ENCODE measurements at regions not wholly inside any gene's neighbourhood (a gene's known extent, or its start where the extent isn't known, plus 50 kb on each side); places are given as distances from the start of the nearest gene placed in this dataset.

- Histone ChIP-seq H3K4me3 (ENCODE audit: low read depth, low read length, poor library complexity, severe bottlenecking) (no peak overlapping the region), H3K9me3 (ENCODE audit: low read depth, low read length, poor library complexity, severe bottlenecking) (no peaks in the 10 kb centered on the region), H3K36me3 (ENCODE audit: insufficient read depth, low read length, poor library complexity, severe bottlenecking) (no peaks in the 10 kb centered on the region), H3K27me3 (replicated peaks; ENCODE audit: insufficient read depth, low read depth, low read length, poor library complexity) (no peaks in the 10 kb centered on the region), H3K4me1 (ENCODE audit: insufficient read depth, low read length, poor library complexity, severe bottlenecking) (no peaks in the 10 kb centered on the region), H3K27ac (ENCODE audit: low read depth, low read length, poor library complexity, severe bottlenecking) (no peak overlapping the region)
- ChIA-PET CTCF (no interaction called here), POLR2A (ENCODE audit: low non-redundant PET) (no interaction called here)
- no peak for TF ChIP-seq EZH2 (IDR thresholded peaks at IDR 0.05; ENCODE audit: borderline replicate concordance, low read depth, low read length, poor library complexity, severe bottlenecking)
- no peak for TF ChIP-seq CTCF (conservative IDR thresholded peaks at IDR 0.05; ENCODE audit: low read depth, low read length)
- intact Hi-C loops (cut with micrococcal nuclease; ENCODE audit: unreplicated experiment) = no loop called here
- DNase-seq (ENCODE audit: low spot score) = no peak
- BruUV-seq (replicated peaks) = no TSS peak
Measured at GRCh38 chr18:30639361-30639760, 403.2 kb downstream of the DSC3 start.

- no peak for DNase-seq (ENCODE audit: low spot score)
- Histone ChIP-seq H3K4me1 (ENCODE audit: insufficient read depth, low read length, poor library complexity, severe bottlenecking) (no peaks in the 10 kb centered on the region), H3K9me3 (ENCODE audit: low read depth, low read length, poor library complexity, severe bottlenecking) (peaks cover 6% of the 10 kb centered on the region), H3K4me3 (ENCODE audit: low read depth, low read length, poor library complexity, severe bottlenecking) (no peak overlapping the region), H3K27ac (ENCODE audit: low read depth, low read length, poor library complexity, severe bottlenecking) (no peak overlapping the region), H3K27me3 (replicated peaks; ENCODE audit: insufficient read depth, low read depth, low read length, poor library complexity) (no peaks in the 10 kb centered on the region), H3K36me3 (ENCODE audit: insufficient read depth, low read length, poor library complexity, severe bottlenecking) (no peaks in the 10 kb centered on the region)
- no TSS peak for BruUV-seq (replicated peaks)
- ChIA-PET CTCF (no interaction called here), POLR2A (ENCODE audit: low non-redundant PET) (no interaction called here)
- intact Hi-C loops (cut with micrococcal nuclease; ENCODE audit: unreplicated experiment) = no loop called here
- TF ChIP-seq CTCF (conservative IDR thresholded peaks at IDR 0.05; ENCODE audit: low read depth, low read length) = no peak
Measured at GRCh38 chr18:30634249-30634648, 408.3 kb downstream of the DSC3 start.

- CTCF ChIA-PET = no interaction called here
- no peak for DNase-seq (ENCODE audit: low spot score)
Measured at GRCh38 chr18:30632071-30632698, 410.4 kb downstream of the DSC3 start.

GRCh38 chr18:30625961-30626360, 416.6 kb downstream of the DSC3 start:
- CTCF ChIA-PET = no interaction called here
- POLR2A ChIA-PET (ENCODE audit: low non-redundant PET) = no interaction called here
- no peaks in the 10 kb centered on the region for H3K36me3 ChIP-seq (ENCODE audit: insufficient read depth, low read length, poor library complexity, severe bottlenecking)
- H3K4me1 ChIP-seq (ENCODE audit: insufficient read depth, low read length, poor library complexity, severe bottlenecking) = no peaks in the 10 kb centered on the region
- intact Hi-C loops (cut with micrococcal nuclease; ENCODE audit: unreplicated experiment) = no loop called here
- H3K27ac ChIP-seq (ENCODE audit: low read depth, low read length, poor library complexity, severe bottlenecking) = no peak overlapping the region
- no TSS peak for BruUV-seq (replicated peaks)
- no peak overlapping the region for H3K4me3 ChIP-seq (ENCODE audit: low read depth, low read length, poor library complexity, severe bottlenecking)
- TF ChIP-seq CTCF (conservative IDR thresholded peaks at IDR 0.05; ENCODE audit: low read depth, low read length) = no peak
- no peak for TF ChIP-seq EZH2 (IDR thresholded peaks at IDR 0.05; ENCODE audit: borderline replicate concordance, low read depth, low read length, poor library complexity, severe bottlenecking)
- no peak for DNase-seq (ENCODE audit: low spot score)
- no peaks in the 10 kb centered on the region for H3K27me3 ChIP-seq (replicated peaks; ENCODE audit: insufficient read depth, low read depth, low read length, poor library complexity)
- H3K9me3 ChIP-seq (ENCODE audit: low read depth, low read length, poor library complexity, severe bottlenecking) = peaks cover 11% of the 10 kb centered on the region

More at GRCh38 chr18:30632071-30632698, 410.4 kb downstream of the DSC3 start:
- Histone ChIP-seq H3K4me1 (ENCODE audit: insufficient read depth, low read length, poor library complexity, severe bottlenecking) (no peaks in the 10 kb centered on the region), H3K4me3 (ENCODE audit: low read depth, low read length, poor library complexity, severe bottlenecking) (no peak overlapping the region), H3K27ac (ENCODE audit: low read depth, low read length, poor library complexity, severe bottlenecking) (no peak overlapping the region), H3K36me3 (ENCODE audit: insufficient read depth, low read length, poor library complexity, severe bottlenecking) (no peaks in the 10 kb centered on the region), H3K9me3 (ENCODE audit: low read depth, low read length, poor library complexity, severe bottlenecking) (peaks cover 6% of the 10 kb centered on the region), H3K27me3 (replicated peaks; ENCODE audit: insufficient read depth, low read depth, low read length, poor library complexity) (no peaks in the 10 kb centered on the region)
- POLR2A ChIA-PET (ENCODE audit: low non-redundant PET) = no interaction called here
- no peak for TF ChIP-seq EZH2 (IDR thresholded peaks at IDR 0.05; ENCODE audit: borderline replicate concordance, low read depth, low read length, poor library complexity, severe bottlenecking)
- intact Hi-C loops (cut with micrococcal nuclease; ENCODE audit: unreplicated experiment) = no loop called here
- BruUV-seq (replicated peaks) = no TSS peak

Measured in A673 (cell line).